HepG2 (cell line): ENCODE measurements at regions not wholly inside any gene's neighbourhood (a gene's known extent, or its start where the extent isn't known, plus 50 kb on each side); places are given as distances from the start of the nearest gene placed in this dataset.

Experiments used
- ATAC-seq: fragments of 200-7000 bp; cut with Tn5 transposase; 3 replicates; pipeline ENCODE4 v1.9.1; 2020; ENCODE audit warnings: mild to moderate bottlenecking, moderate library complexity
- BruUV-seq: library from RNA; stranded (reverse); fragments of 400-500 nt; replicated peaks from 2 replicates; lab custom pipeline; 2021; lab: Mats Ljungman, UMichigan
- CTCF ChIA-PET: fragments of 300-600 bp; formaldehyde crosslinking; extraction: SDS; loops from one replicate; lab custom pipeline; 2021; ENCODE audit warnings: low total read pairs, inconsistent platforms, low intra/inter-chr PET ratio; lab: Yijun Ruan, JAX
- POLR2A ChIA-PET: fragments of 350-600 bp; sonication (Branson Sonifier 250); formaldehyde crosslinking; loops from one replicate; lab custom pipeline; 2020; ENCODE audit warnings: antibody characterized with exemption, inconsistent platforms; lab: Yijun Ruan, JAX
- DNase-seq: peaks from one replicate; pipeline ENCODE4 v3.0.0-alpha.2; 2015; ENCODE audit warnings: low spot score
- FAIRE-seq: peaks from 3 replicates; lab custom pipeline; 2011; peaks lifted over from hg19 to GRCh38; lab: Jason Lieb, UNC
- H2AFZ ChIP-seq: one replicate; pipeline ENCODE4 v1.6.1; 2011; ENCODE audit warnings: low read length, inconsistent platforms
- H3K27ac ChIP-seq: fragments of 300-600 bp; 3 replicates; pipeline ENCODE4 v1.8.0; 2011; ENCODE audit warnings: mixed run types, mild to moderate bottlenecking, mixed read lengths, low read length, inconsistent platforms; ENCODE audit not compliant: insufficient read depth; ENCODE audit errors: extremely low read length
- H3K27me3 ChIP-seq, 2 experiments: fragments of 200-600 bp in 1 of 2; 2 replicates in 1 of 2; 3 replicates in 1 of 2; pipeline versions ENCODE4 v1.6.0 to v1.8.0; 2011; ENCODE audit warnings: low read length in 2 of 2, mild to moderate bottlenecking in 2 of 2, moderate library complexity in 2 of 2, inconsistent platforms in 1 of 2; ENCODE audit not compliant: insufficient read depth in 2 of 2, control insufficient read depth in 1 of 2
- H3K36me3 ChIP-seq, 2 experiments: fragments of 200-600 bp in 1 of 2; replicated peaks in 1 of 2; 2 replicates in 1 of 2; 3 replicates in 1 of 2; pipeline versions ENCODE4 v1.5.1 to v1.8.0; 2011; ENCODE audit warnings: low read length in 2 of 2, inconsistent platforms in 1 of 2; ENCODE audit not compliant: insufficient read depth in 2 of 2, control insufficient read depth in 1 of 2
- H3K4me1 ChIP-seq: 2 replicates; pipeline ENCODE4 v1.5.1; 2012; ENCODE audit warnings: low read length, inconsistent platforms; ENCODE audit not compliant: insufficient read depth
- H3K4me2 ChIP-seq: 2 replicates; pipeline ENCODE4 v1.6.0; 2011; ENCODE audit warnings: low read depth, low read length, inconsistent platforms
- H3K4me3 ChIP-seq, 3 experiments: fragments of 200-600 bp in 1 of 3; sonication (generic), shearing (Covaris generic) in 1 of 3; replicated peaks in 1 of 3; 2 replicates each; pipeline ENCODE4 v1.5.1; 2011 to 2016; ENCODE audit warnings: low read length in 3 of 3, inconsistent platforms in 2 of 3, low read depth in 2 of 3, mild to moderate bottlenecking in 2 of 3, control low read depth in 1 of 3, mixed read lengths in 1 of 3; ENCODE audit not compliant: insufficient read depth in 1 of 3
- H3K79me2 ChIP-seq: one replicate; pipeline ENCODE4 v1.6.1; 2011; ENCODE audit warnings: low read length, inconsistent platforms; ENCODE audit not compliant: insufficient read depth
- H3K9ac ChIP-seq: 2 replicates; pipeline ENCODE4 v1.6.0; 2011; ENCODE audit warnings: mild to moderate bottlenecking, low read depth, low read length, inconsistent platforms; ENCODE audit not compliant: insufficient read depth
- H3K9me3 ChIP-seq: 2 replicates; pipeline ENCODE4 v1.5.1; 2012; ENCODE audit warnings: mild to moderate bottlenecking, low read length
- H4K20me1 ChIP-seq: 2 replicates; pipeline ENCODE4 v1.6.0; 2011; ENCODE audit warnings: inconsistent platforms, mild to moderate bottlenecking, low read length, moderate library complexity; ENCODE audit not compliant: insufficient read depth
- CEBPZ ChIP-seq: IDR thresholded peaks from 2 replicates; pipeline ENCODE4 v1.6.1; 2012; ENCODE audit warnings: low read length, improper control_type of control experiment
- SOX6 ChIP-seq, 2 experiments: fragments of 450-650 bp in 1 of 2; sonication (generic) in 1 of 2; formaldehyde crosslinking in 1 of 2; IDR thresholded peaks; 2 replicates each; pipeline versions ENCODE4 v1.4.0 to v1.6.1; 2017 to 2020; ENCODE audit warnings: antibody characterized with exemption in 1 of 2, mild to moderate bottlenecking in 1 of 2, missing genetic modification reagents in 1 of 2
- WGBS: methylation state at CpG from one replicate; pipeline ENCODE4 v1.1.6; 2017; ENCODE audit warnings: low lambda C conversion rate; 5-methylcytosine and 5-hydroxymethylcytosine counted together
- in situ Hi-C: cut with HindIII; loops from 2 replicates; pipeline ENCODE4 v1.10.0; 2017; ENCODE audit warnings: low pct_unique_long_range_greater_than_20kb; ENCODE audit not compliant: extremely low pct_ligation_motif_present
- intact Hi-C: fragments of 100-400 bp; cut with micrococcal nuclease; formaldehyde crosslinking; loops from one replicate; pipeline ENCODE4 v1.10.0; 2022; ENCODE audit not compliant: unreplicated experiment
- TF ChIP-seq, protein P1 (sequence below): sonication (generic); formaldehyde crosslinking; IDR thresholded peaks from 2 replicates; pipeline ENCODE4 v1.4.0; 2020; ENCODE audit warnings: mild to moderate bottlenecking, missing genetic modification reagents
- TF ChIP-seq, protein P2 (sequence below): sonication (generic); formaldehyde crosslinking; IDR thresholded peaks from 2 replicates; pipeline ENCODE4 v1.4.0; 2020; ENCODE audit warnings: missing genetic modification reagents
- TF ChIP-seq, protein P3 (sequence below): sonication (generic); formaldehyde crosslinking; IDR thresholded peaks from 2 replicates; pipeline ENCODE4 v1.5.0; 2020; ENCODE audit warnings: mild to moderate bottlenecking, missing genetic modification reagents, moderate library complexity

GRCh38 chr6:169164986-169165385 lies 88.7 kb downstream of the THBS2 start (continued):
- no peak for TF ChIP-seq CEBPZ

- Histone ChIP-seq H3K4me2 (no peak overlapping the region), H3K36me3 (no peaks in the 10 kb centered on the region), H3K79me2 (no peaks in the 10 kb centered on the region), H3K9me3 (no peaks in the 10 kb centered on the region), H4K20me1 (no peaks in the 10 kb centered on the region), H2AFZ (no peak overlapping the region), H3K4me3 (no peak overlapping the region), H3K27me3 (peaks cover 12 to 84% of the 10 kb centered on the region in 2 experiments), H3K27ac (no peak overlapping the region), H3K4me1 (no peaks in the 10 kb centered on the region), H3K9ac (no peak overlapping the region)
- 40% methylated on average over 5 of the region's 5 CpGs for WGBS
- FAIRE-seq (no peak), ATAC-seq (no peak), DNase-seq (no peak)
- intact Hi-C loops (no loop called here), in situ Hi-C loops (no loop called here)
- POLR2A ChIA-PET, result no interaction called here
- TF ChIP-seq, protein P1, sequence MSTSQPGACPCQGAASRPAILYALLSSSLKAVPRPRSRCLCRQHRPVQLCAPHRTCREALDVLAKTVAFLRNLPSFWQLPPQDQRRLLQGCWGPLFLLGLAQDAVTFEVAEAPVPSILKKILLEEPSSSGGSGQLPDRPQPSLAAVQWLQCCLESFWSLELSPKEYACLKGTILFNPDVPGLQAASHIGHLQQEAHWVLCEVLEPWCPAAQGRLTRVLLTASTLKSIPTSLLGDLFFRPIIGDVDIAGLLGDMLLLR (CRISPR knock-in tag), result no peak
- TF ChIP-seq, protein P2, sequence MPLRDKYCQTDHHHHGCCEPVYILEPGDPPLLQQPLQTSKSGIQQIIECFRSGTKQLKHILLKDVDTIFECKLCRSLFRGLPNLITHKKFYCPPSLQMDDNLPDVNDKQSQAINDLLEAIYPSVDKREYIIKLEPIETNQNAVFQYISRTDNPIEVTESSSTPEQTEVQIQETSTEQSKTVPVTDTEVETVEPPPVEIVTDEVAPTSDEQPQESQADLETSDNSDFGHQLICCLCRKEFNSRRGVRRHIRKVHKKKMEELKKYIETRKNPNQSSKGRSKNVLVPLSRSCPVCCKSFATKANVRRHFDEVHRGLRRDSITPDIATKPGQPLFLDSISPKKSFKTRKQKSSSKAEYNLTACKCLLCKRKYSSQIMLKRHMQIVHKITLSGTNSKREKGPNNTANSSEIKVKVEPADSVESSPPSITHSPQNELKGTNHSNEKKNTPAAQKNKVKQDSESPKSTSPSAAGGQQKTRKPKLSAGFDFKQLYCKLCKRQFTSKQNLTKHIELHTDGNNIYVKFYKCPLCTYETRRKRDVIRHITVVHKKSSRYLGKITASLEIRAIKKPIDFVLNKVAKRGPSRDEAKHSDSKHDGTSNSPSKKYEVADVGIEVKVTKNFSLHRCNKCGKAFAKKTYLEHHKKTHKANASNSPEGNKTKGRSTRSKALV (CRISPR knock-in tag), result no peak
- TF ChIP-seq SOX6 (IDR thresholded peaks at IDR 0.05) (no peak), SOX6 (CRISPR knock-in tag; IDR thresholded peaks at IDR 0.05) (no peak)
- TF ChIP-seq, protein P3, sequence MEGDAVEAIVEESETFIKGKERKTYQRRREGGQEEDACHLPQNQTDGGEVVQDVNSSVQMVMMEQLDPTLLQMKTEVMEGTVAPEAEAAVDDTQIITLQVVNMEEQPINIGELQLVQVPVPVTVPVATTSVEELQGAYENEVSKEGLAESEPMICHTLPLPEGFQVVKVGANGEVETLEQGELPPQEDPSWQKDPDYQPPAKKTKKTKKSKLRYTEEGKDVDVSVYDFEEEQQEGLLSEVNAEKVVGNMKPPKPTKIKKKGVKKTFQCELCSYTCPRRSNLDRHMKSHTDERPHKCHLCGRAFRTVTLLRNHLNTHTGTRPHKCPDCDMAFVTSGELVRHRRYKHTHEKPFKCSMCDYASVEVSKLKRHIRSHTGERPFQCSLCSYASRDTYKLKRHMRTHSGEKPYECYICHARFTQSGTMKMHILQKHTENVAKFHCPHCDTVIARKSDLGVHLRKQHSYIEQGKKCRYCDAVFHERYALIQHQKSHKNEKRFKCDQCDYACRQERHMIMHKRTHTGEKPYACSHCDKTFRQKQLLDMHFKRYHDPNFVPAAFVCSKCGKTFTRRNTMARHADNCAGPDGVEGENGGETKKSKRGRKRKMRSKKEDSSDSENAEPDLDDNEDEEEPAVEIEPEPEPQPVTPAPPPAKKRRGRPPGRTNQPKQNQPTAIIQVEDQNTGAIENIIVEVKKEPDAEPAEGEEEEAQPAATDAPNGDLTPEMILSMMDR (CRISPR knock-in tag), result 0 out of 2 replicates have a peak, but pooled peaks have one; percentile 25
- CTCF ChIA-PET, result no interaction called here
- no TSS peak for BruUV-seq
These were observed 89.2 kb downstream of the THBS2 start for GRCh38 chr6:169164451-169164850.
